Thyroid gland (tissue), 4 donors: ENCODE measurements at regions not wholly inside any gene's neighbourhood (a gene's known extent, or its start where the extent isn't known, plus 50 kb on each side); places are given as distances from the start of the nearest gene placed in this dataset.

Experiments
- DNase-seq, 2 donors: peaks; one replicate each; pipeline ENCODE4 v3.0.0-alpha.2; 2019
- H3K27ac ChIP-seq, 3 donors: fragments of 200-600 bp; sonication (generic); 1 replicate in 2 of 3; 2 replicates in 1 of 3; pipeline ENCODE4 v1.5.1; 2016 to 2019; ENCODE audit warnings: mild to moderate bottlenecking in 1 of 3, moderate library complexity in 1 of 3
- H3K27me3 ChIP-seq: fragments of 200-600 bp; sonication (generic); one replicate; pipeline ENCODE4 v1.5.1; 2019
- H3K36me3 ChIP-seq, 2 donors: fragments of 200-600 bp; sonication (generic); one replicate each; pipeline ENCODE4 v1.5.1; 2016 to 2019
- H3K4me1 ChIP-seq, 2 donors: fragments of 200-600 bp; sonication (generic); one replicate each; pipeline ENCODE4 v1.5.1; 2017 to 2019
- H3K4me3 ChIP-seq, 3 donors: fragments of 200-600 bp; sonication (generic); replicated peaks in 1 of 3; 1 replicate in 2 of 3; 2 replicates in 1 of 3; pipeline ENCODE4 v1.5.1; 2016; ENCODE audit warnings: mild to moderate bottlenecking in 1 of 3
- H3K9me3 ChIP-seq: fragments of 200-600 bp; sonication (generic); one replicate; pipeline ENCODE4 v1.5.1; 2017
- POLR2A ChIP-seq, 2 donors: fragments of 450-650 bp; IDR thresholded peaks; one replicate each; pipeline ENCODE4 v1.6.1; 2017; ENCODE audit warnings: antibody characterized with exemption in 2 of 2, mild to moderate bottlenecking in 2 of 2, moderate library complexity in 1 of 2
- WGBS, 2 donors: methylation state at CpG; one replicate each; pipeline ENCODE4 v1.1.5; 2017; 5-methylcytosine and 5-hydroxymethylcytosine counted together
- intact Hi-C: fragments of 100-400 bp; cut with DNase I; formaldehyde crosslinking; loops from one replicate; pipeline ENCODE4 v1.15.1; 2023
- TF ChIP-seq, protein P1 (sequence below), 6 experiments: fragments of 200-600 bp in 3 of 6; fragments of 450-650 bp in 3 of 6; sonication (generic) in 3 of 6; IDR thresholded peaks; one replicate each; pipeline ENCODE4 v1.5.1; 2016 to 2019; ENCODE audit warnings: antibody characterized with exemption in 6 of 6, mild to moderate bottlenecking in 2 of 6, inconsistent platforms in 1 of 6, moderate library complexity in 1 of 6

DNA sequence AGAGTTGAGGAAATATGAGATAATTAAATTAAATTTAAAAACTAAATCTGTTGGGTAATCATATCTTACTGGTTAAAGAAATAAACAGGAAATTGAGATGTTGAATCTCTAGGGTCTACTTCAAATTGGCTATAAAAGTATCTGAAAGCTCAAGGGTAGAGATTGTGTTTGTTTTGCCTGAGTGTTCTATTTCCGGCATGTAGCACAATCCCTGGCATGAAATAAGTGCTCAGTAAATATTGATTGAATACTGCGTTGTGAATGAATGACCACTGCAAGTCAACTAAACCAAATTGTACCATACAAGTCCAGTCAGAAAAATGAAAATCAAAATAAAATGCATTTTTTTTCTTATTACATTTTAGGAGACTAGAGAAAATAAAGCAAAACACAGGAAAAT lies 709.8 kb downstream of the EPM2A start:
- Histone ChIP-seq H3K27me3 (no peaks in the 10 kb centered on the region), H3K4me3 (no peak overlapping the region), H3K36me3 (no peaks in the 10 kb centered on the region), H3K4me1 (no peaks in the 10 kb centered on the region), H3K9me3 (no peaks in the 10 kb centered on the region), H3K27ac (no peak overlapping the region)
- 34 to 56% methylated on average over 2 of the region's 2 CpGs for WGBS, 2 donors
- DNase-seq: no peak
- intact Hi-C loops: no loop called here
- TF ChIP-seq POLR2A (IDR thresholded peaks at IDR 0.05): no peak
- TF ChIP-seq, protein P1, sequence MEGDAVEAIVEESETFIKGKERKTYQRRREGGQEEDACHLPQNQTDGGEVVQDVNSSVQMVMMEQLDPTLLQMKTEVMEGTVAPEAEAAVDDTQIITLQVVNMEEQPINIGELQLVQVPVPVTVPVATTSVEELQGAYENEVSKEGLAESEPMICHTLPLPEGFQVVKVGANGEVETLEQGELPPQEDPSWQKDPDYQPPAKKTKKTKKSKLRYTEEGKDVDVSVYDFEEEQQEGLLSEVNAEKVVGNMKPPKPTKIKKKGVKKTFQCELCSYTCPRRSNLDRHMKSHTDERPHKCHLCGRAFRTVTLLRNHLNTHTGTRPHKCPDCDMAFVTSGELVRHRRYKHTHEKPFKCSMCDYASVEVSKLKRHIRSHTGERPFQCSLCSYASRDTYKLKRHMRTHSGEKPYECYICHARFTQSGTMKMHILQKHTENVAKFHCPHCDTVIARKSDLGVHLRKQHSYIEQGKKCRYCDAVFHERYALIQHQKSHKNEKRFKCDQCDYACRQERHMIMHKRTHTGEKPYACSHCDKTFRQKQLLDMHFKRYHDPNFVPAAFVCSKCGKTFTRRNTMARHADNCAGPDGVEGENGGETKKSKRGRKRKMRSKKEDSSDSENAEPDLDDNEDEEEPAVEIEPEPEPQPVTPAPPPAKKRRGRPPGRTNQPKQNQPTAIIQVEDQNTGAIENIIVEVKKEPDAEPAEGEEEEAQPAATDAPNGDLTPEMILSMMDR (IDR thresholded peaks at IDR 0.05): no peak

DNA sequence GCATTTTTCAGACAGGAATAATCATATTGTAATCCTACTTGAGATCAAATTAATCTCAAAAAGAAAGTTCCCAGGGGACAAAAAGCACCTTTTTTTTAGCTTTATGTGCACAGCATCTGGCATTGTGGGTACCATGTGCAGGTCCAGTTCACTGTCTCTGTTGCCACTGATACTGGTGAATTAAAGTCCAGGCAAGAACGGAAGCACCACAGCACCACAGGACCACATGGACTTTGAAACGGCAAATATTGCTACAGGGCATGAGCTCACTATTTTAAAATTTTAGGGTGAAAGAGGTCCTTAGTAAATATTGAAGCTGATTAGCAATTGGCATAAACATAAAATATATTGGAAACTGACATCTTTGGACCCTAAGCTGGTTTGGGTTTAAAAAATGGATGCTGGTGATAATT lies 709.0 kb downstream of the EPM2A start:
- Histone ChIP-seq H3K36me3 (no peaks in the 10 kb centered on the region), H3K27ac (no peak overlapping the region), H3K27me3 (no peaks in the 10 kb centered on the region), H3K4me1 (no peaks in the 10 kb centered on the region), H3K9me3 (no peaks in the 10 kb centered on the region), H3K4me3 (no peak overlapping the region)
- intact Hi-C loops: no loop called here
- TF ChIP-seq POLR2A (IDR thresholded peaks at IDR 0.05): no peak
- TF ChIP-seq, protein P1 (IDR thresholded peaks at IDR 0.05): no peak
- WGBS, 2 donors: 96% methylated on average over 2 of the region's 2 CpGs
- DNase-seq: no peak

DNA sequence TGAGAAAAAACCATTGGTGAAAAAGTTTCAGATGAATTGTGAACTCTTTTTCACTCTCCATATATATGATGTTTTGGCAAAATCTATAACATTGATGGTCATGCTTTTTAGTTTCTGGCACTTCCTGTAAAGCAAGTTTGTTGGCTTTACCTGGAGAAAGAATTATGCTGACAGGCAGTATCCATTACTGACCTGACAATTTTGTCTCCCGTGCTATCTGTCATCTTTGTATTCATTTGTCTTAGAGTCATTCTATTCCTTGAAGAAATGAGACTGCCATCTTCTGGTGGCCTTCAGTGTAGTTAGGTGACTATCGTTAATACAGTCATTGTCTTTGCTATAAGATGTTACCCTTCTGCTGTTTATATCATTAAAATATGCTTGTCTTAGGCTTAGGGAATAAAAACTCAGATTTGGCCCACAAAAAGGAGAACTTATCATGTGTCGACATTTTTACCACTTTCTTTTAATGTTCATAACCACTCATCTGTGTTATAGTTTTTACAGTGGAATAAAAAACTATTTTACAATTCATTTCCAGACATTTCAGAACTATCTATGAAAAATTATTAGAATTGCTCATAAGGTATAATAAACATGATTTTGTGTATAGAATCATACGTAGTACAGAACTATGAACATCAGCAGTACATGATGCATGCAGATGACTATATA lies 707.0 kb downstream of the EPM2A start:
- Histone ChIP-seq H3K27ac (no peak overlapping the region), H3K9me3 (no peaks in the 10 kb centered on the region), H3K4me1 (no peaks in the 10 kb centered on the region), H3K4me3 (no peak overlapping the region), H3K36me3 (no peaks in the 10 kb centered on the region), H3K27me3 (no peaks in the 10 kb centered on the region)
- 39 to 42% methylated on average over 4 of the region's 4 CpGs for WGBS, 2 donors
- intact Hi-C loops: no loop called here
- peak in 1 of 2 donors; percentile 3 for DNase-seq
- TF ChIP-seq, protein P1 (IDR thresholded peaks at IDR 0.05): peak in 3 of 6 experiments; percentile 57 to 66 (median 61)
- TF ChIP-seq POLR2A (IDR thresholded peaks at IDR 0.05): no peak

DNA sequence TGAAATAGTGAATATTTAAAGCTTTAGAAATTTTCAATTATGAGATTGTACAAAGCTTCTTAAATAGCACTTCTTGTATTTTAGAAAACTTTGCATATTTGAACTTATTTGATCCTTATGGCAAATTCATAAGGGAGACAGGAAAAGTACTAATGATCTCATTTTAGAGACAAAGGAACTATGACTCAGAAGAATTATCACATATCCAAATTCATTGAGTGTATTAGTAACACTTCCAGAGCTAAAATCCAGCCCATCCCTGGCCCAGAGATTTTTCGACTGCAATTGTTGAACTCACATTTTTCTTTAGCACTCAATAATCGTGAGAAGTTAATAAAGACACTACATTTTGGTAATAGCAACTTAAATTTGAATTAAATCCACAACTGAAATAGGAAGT lies 704.3 kb downstream of the EPM2A start:
- Histone ChIP-seq H3K27me3 (no peaks in the 10 kb centered on the region), H3K9me3 (no peaks in the 10 kb centered on the region), H3K36me3 (no peaks in the 10 kb centered on the region), H3K27ac (no peak overlapping the region), H3K4me3 (no peak overlapping the region), H3K4me1 (no peaks in the 10 kb centered on the region)
- intact Hi-C loops: no loop called here
- TF ChIP-seq, protein P1 (IDR thresholded peaks at IDR 0.05): no peak
- TF ChIP-seq POLR2A (IDR thresholded peaks at IDR 0.05): no peak
- no peak for DNase-seq
- WGBS, 2 donors: 66 to 73% methylated on average over 2 of the region's 2 CpGs

DNA sequence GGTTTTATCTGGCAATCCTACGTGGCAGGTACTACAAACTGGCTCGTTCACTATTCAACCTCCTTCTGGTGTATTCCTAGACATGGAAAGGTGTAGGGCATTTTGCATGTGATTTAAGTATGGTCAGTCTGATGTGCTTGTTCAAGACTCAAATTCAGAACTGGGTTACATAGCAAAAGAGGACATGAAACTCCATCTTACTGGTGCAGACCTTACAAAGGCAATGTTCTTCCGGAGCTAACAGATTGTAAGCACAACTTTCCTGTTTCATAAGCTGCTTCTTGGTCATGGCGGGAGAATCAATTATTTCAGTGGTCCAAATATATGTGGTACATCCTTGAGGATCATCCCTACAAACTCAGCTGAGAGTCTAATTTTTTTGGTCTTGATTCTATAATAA lies 703.4 kb downstream of the EPM2A start:
- WGBS, 2 donors: 71% methylated on average over 4 of the region's 4 CpGs
- no peak for TF ChIP-seq POLR2A (IDR thresholded peaks at IDR 0.05)
- TF ChIP-seq, protein P1 (IDR thresholded peaks at IDR 0.05): no peak
- intact Hi-C loops: no loop called here
- no peak overlapping the region for H3K4me3 ChIP-seq
- no peak for DNase-seq
- no peaks in the 10 kb centered on the region for H3K27me3 ChIP-seq
- H3K4me1 ChIP-seq: no peaks in the 10 kb centered on the region
- H3K36me3 ChIP-seq: no peaks in the 10 kb centered on the region
- no peak overlapping the region for H3K27ac ChIP-seq
- no peaks in the 10 kb centered on the region for H3K9me3 ChIP-seq
